ENCODE measurements at regions not wholly inside any gene's neighbourhood (a gene's known extent, or its start where the extent isn't known, plus 50 kb on each side); places are given as distances from the start of the nearest gene placed in this dataset.

DNA sequence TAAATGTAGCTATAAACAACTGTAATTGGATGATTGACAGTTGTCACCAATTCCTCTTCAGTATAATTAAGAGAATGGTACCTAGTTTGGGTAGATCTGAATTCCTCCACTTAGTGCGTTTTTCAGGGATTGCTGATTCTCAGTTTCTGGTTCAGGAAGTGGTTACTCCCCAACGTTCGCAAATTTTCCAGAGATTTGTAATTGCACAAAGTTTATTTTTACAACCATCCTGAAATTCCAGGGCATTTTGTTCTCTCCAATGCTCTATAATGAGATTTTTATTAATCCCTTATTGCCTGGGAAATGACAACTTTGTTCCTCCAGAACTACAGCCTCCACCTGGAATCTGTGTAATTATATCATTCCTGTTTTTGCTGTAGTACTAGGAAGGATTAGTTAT is 710.6 kb upstream of the ZEB2 start:
- DNase-seq, result no peak

DNA sequence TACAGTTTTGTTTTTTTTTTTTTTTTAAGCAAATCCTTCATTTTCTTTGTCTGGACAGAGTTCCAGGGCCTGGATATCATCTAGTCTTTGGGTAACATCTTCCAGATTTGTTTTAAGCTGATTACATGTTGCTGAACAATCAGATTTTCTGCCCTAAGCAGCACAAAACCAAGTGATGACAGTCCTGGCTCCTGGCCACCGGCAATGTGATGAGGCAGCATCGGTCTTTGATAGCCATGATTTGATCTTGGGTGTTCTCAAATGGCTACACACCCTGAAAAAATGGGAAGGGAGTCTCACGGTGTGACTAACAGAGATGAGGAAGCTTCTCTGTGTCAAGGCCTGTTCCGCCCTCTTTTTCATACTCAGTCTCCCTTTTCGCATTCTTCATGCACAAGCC is 708.6 kb upstream of the ZEB2 start:
- DNase-seq, result no peak

DNA sequence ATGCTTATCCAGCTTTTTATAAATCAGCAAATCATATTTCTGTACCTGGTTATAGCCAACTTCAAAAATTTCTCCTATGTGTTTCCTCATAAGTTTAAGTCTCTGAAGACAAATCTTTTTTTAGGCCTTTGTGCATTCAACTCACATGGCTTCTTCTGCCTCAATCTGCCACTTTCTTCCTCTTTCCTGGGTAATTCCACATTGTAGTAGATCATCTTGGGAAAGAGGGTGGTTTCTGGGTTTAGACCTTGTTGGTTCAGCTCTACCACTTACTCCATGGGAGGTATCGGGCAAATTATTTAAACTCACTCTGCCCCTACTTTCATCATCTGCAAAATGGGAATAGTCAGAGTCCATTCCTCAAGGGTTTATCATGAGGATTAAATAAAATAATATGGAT is 707.0 kb upstream of the ZEB2 start:
- no peak for DNase-seq

DNA sequence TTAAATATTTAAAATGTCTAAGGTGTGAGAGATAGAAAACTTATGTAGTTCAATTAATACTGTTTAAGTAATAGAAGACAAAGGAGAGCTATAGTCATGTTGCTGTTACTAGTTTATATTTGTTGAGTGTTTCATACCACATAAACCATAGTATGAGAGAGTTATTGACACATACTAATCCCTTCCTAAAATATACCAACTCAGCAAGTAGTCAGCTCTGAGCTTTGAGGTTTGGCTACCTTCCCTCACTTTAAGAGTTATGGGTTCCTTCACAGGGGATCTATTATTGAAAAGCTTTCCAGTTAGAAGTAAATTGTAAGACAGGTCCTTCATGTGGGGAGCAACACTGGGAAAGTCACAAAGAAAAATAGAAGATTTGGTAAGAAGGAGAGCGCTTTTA is 701.6 kb upstream of the ZEB2 start:
- DNase-seq, result no peak

DNA sequence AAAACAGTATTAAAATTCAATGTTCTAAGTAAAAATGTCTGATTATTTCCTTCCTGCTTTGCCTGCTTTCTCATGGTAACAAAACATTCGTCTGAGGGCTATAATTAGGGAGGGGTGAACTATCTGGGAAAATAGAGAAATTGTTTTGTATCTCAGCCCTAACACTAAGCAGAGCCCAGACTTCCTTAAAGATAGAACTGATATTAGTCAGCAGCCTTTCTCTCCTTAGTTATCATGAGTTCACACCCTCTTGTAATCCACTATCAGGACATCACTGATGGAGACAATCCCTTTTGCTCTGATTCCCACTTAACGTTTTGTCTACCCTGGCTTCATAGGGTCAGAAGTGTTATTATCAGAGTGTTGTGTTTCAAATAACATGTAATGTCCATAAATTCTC is 701.1 kb upstream of the ZEB2 start:
- no peak for DNase-seq

DNA sequence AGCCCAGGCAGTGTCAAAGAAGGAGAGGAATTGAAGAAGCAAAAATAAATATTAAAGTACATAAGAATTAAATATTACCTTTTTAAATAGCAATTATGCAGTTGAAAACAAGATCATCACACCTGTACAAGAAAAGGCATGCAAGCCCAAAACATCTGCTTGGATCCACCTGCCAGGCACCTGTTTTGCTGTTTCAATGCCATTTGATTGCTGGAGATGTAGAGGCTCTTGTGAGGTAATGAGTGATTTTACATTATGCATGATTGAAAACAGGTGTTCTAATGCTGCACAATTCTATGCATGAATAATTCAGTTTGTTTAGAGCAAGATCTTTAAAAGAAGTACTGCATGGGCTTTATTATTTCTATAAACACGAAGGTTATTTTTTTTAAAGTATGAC is 700.6 kb upstream of the ZEB2 start:
- no peak for DNase-seq

DNA sequence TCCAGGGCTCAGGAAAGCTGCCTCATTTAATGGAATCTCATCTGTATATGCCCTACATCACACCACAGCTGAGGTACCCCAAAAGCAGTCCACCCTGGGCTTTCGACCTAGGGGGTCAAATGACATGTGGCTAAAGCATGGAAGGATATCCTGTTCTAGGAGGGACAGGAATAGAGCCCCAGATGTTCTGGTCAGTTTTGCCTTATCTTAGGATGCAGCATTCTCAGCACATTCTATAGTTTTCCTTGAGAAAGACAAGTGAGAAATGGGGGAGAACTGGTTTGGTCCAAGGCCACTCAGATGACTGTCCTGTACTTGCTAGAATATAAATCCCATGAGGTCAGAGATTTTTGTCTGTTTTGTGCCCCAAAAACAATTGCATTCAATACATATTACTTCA is 688.0 kb upstream of the ZEB2 start:
- no peak for DNase-seq

DNA sequence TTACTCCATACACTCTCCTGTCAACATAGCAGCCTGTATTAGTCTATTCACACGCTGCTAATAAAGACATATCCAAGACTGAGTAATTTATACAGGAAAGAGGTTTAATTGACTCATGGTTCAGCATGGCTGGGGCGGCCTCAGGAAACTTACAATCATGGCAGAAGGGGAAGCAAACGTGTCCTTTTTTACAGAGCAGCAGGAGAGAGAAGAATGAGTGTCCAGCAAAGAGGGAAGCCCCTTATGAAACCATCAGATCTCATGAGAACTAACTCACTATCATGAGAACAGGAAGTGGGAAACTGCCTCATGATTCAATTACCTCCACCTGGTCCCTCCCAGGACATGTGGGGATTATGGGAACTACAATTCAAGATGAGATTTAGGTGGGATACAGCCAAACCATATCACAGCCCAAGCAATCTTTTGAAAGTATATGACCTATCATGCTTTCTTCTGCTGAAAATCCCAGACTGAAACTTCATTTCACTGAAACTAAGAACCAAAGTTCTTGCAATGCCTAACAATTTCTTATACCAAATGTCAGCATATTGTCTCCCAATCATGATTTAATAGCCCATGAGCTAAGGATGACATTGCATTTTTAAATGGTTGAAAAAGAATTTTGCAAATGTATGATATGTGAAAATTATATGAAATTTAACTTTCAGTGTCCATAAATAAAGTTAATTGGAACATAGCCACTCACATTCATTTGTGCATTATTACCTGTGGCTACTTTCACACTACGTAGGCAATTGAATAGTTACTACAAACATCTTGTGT is 686.8 kb upstream of the ZEB2 start:
- no peak for DNase-seq

DNA sequence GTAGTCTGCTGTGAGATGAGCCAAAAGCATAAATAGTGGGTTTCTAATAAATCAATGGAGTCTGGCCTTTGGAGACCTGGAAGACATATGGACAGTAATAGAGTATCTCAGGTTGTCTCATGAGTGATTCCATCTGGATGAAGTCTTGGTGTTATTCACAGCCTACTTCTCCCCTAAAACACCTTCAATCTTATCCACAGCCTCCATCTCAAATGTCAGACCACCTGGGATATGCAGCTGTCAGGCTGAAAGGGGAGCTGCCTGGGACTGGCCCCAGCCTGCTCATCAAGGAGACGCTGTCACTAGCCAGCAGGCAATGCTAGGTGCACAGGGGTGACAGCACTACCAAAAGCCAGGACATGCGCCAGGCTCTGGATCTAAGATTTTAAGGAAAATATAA is 684.0 kb upstream of the ZEB2 start:
- no peak for DNase-seq

DNA sequence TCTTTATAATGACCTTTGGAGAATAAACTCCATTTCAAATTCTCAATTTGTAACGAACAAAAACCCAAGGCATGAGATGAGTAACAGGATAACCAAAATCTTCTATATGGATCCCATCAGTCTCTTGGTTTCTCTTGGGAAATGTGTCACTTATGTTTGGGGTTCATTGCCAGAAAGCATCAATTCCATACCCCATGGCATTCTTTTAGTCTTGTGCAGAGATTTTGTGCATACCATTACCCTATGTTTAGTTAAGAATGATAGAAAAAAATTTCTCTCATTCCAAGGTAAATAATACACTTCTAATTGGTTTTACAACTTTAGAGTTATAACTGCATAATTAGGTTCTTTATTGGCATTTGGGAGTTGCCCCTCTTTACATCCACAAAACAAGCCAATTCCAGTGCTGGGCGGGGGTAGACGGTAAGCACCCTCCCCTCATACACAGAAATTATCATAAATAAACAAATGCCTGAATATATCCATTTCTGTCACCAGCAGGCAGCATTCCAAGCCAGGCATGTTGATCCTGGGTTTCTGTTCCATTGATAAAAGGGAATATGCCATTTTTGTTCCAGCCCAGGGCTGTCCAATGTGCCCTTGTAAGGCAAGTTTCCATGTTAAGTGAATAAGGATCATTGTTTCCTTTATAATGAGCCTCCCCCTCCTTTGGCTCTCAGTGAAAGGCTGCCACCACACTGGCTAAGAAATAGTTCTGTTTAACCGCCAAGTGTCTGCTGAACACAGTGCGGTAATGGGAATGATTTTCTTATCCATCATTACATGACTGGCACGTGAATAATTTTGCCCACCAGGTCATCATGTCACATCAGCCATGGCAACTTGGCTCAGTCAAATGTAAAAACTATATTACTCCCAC is 680.1 kb upstream of the ZEB2 start:
- no peak for DNase-seq

DNA sequence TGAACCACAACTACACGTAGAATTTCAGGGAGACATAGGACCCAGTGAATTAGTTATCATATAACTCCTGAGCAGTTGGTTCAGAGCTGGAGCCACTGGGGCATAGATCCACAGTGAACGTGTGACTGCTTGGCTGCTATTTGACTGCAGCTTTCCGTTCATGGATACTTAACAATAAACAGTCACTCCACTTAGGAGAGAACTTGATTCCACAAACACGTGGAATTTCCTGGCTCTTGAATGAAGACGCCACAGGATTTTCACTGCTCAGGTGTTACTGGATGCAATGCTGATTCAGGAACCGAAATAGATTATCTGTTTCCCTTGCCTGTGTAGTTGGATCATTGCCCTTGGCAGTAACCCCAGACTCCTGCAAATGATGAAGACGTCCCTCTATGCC is 679.1 kb upstream of the ZEB2 start:
- DNase-seq, result no peak

DNA sequence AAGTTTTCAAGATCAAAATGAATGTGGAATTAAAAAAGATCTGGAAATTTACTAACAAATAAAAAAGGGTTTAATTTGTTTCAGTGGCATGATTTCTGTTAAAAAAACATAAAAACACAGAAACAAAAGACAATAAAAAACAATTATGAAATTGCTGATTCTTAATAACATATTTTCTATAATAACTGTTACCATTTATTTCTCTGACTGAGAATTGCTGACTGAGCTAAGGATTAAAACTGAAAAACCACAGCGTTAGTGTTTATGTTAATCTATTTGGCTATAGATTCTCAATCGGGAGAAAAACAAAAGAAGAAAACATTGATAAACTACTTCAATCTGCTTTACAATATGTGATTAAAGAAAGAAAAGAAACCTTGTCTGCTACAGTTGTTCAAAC is 678.6 kb upstream of the ZEB2 start:
- no peak for DNase-seq

DNA sequence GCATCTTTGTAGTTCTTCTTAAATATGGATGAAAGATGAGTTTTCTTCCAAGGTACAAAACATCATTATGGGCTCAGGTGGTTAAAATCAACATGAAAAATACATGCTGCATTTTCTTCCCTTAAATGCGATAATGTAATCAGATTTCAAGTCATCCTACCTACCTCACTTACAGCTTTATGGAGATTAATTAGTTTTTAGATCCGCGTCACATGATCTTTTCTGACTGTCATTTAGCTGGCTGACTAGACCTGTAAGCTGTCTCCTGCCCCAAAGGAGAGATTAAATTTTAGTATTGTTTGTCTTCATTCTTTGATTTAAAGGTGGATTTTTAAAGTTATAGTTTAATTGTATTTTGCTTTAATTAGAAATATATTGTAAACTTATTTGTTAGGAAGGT is 678.0 kb upstream of the ZEB2 start:
- no peak for DNase-seq

DNA sequence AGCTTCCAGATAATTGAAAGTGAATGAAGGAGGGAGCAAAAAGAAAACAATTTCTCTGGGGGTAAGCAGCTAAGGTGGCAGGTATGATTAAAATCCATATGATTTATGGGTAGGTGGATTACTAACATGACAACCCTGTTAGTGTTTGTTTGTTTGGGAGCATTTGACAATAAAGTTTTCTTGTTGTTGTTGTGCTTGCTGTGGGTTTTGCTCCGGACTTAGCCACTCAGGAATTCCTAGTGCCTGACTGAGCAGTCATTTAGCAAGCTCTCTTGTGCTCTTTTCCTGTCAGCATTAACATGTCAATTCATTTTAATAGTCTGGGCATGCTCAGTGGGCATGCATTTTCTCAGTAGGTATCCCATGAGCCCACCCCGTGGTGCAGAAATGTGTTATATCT is 674.8 kb upstream of the ZEB2 start:
- no peak for DNase-seq

DNA sequence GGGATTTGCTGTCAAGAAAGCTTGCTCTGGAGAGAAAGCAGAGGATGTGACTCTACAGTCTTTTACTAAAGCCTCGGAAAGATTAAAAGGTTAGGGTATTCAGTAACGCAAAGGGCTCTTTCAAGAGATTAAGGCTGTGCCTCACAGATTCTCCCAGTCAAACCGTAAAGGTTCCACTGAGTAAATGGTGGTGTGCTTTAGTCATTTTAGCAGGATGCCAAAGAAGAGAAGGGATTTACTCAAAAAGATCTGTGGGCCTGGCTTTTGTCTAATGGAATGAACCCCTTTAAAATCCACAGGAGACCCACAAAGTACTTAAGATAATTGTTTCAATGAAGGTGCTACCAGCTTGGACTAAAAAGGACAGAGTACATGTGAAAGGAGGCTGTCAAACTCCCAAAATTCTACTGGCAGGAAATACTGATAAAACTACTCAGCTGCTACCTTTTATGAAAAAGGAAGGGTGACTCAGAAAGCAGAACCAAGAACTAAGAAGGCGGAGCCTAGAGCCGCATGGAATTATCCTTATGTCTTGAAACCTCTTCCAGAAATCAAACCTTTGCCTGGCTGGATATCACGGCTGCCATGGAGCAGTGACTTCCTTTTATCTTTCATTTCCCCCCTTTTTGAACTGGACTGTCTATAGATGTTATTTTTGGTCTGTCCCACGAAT is 670.2 kb upstream of the ZEB2 start:
- no peak for DNase-seq

DNA sequence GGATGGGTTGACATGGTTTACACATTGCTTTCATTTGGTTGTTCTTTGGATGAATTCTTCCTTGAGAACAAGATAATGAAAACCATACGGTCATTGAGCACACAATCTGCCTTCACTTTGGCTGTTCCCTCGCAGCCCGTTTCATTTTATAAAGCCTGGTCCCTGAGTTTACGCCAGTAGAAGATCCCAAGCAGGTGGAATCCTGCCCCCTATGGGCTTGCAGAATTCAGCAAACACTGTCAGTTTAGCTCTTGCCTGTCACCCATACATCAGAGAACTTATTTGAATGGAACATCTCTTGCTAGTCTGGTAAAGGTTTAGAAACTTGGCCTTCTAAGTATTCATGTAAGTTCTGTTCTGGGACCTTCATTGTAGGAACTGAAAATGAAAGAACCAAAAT is 666.4 kb upstream of the ZEB2 start:
- no peak for DNase-seq

DNA sequence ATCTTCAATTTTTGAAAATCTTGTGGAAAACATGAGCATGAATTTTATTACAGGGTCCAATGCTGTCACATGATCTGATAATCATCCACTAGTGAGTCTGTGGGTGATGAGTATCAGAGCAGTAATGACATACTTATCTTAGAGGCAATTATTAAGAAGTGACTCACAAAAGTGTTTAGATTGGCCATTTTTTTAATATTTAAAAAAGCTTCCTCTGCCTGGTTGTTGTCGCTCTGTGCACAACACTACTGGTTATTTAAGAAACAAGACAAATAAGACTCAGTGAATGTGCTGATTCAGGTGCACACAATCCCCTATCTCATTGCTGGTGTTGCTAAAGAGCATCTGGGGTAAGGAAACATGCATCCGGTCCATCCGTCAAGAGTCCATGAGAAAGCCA is 665.8 kb upstream of the ZEB2 start:
- no peak for DNase-seq

DNA sequence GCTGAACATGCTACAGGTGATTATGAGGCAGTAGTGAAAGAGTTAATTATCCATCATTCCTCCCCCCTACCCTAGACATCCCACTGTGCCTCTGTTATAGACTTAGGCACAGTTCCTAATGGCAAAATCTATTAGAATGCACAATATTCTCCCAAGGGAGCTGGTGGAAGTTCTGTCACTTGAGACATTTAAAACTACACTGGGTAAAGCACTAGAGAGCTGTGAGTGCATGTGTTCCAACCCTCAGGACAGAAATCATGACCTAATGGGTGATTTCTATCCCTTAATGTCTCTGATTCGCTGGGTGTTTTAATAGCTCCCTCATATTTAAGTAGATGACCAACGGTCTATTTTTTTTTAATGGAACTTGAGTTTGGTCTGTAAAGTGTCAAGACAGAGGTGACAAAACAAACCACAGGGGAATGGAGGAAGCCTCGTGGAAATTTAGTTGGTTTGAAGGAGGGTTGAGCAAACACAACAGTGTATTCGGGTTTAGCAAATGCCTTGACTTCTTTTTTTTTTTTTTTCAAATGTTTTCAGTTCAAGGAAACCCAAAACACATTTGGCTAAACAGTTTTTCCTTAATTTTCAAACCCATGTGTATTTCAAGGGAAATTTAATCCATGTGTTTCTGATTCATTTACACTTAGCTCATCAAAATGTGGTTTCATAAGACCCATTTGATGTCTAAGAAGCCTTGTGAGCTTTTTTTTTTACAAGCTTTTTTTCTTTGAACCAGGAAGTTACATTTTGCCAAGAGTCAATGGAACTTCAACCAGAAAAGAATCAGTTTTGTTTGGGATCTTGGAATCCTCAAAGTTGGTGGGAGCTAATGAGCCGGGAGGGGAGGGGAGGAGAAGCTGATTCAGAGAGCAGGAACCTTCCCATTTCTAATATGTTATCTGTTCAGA is 665.1 kb upstream of the ZEB2 start:
- no peak for DNase-seq

DNA sequence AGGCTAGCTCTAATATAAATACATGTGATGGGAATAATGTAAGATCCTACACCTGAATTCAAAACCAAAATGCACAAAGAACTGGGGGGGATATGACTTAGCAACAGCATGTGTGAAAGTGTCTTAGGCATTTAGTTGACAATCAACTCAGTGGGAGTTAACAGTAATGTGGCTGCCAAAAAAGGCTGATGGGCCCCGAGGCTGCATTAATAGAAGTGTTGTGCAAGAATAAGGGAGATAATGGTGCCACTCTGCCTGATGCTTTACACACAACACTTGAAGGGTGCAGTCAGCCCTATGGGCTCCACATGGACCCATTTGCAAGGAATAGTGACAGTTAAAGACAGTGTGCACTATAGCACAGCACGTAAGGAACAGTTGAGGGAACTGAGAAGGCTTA is 649.4 kb upstream of the ZEB2 start:
- no peak for DNase-seq

DNA sequence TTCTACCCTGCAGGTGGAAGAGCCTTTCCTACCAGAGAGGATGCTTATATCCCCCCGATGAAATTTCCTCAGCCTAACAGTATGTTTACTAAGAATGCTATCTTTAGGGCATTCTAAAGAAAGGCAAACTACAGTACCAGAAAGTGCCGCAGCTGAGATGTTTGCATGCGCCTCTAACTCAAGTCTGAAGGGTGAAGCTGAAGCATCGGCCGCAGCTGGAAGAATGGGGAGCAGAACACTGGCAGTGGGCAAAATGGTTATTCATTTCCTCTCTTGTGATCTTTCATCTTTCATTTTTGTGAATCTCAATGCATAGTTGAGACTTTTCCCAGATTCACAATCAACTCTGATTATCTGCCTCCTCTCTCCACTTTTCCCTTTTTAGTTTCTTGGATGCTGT is 648.2 kb upstream of the ZEB2 start:
- no peak for DNase-seq

DNA sequence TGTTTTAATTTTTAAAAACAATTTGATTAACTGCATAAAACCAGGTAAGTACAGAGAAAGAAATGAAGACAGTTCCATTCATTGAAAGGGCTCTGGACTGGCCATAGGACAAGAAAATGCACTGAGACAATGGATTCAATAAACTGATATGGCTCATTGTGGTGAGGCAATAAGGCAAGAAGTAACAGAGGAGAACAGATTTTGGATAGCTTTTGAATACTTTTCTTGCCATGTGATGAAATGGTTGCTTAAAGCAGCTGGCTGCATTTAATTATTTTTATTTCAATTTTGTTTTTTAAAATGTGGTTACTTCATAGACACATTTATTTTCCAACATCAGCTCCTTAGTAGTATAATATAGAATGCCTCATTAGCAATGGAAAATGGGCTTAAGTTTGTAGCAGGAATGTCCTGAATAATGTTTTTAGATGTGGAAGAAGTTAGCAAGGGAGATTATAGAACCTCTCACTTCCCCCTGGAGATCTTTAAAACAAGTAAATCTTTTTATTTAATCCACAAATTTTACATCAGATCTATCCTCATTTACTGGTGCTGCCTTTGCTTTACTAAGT is 646.9 kb upstream of the ZEB2 start:
- DNase-seq, result no peak

DNA sequence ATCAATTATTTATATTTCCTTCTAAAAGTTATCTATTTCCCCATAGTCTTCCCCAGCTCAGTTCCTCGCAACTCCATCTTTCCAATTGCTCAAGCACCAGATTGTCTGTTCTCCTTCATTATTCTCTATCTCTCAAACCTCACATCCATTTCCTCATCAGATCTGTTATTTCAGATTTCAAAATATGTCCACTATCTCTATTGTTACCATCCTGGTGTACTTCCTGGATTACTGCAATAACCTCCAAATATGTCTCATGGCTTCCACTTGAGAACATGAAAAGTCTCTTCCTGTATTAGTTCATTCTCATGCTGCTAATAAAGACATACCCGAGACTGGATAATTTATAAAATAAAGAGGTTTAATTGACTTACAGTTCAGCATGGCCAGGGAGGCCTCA is 641.7 kb upstream of the ZEB2 start:
- DNase-seq, result no peak

DNA sequence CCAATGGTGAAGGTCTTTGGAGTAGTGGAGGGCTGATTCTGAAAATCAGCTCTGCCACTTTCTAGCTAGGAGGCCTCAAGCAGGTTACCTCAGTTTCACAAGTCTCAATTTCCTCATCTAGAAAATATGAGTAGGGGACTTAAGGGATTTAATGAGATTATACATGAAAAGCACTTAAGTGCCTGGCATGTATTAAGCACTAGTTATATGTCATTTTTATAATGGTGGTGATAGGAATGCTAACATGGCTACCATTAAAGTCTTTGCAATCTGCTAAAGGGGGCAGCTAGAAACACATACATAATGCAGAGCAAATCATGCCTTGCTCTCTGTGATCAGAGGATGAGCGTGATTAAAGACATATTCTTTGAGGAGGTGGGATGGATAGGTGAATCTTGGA is 640.9 kb upstream of the ZEB2 start:
- no peak for DNase-seq

Data from activated gamma-delta T cell treated with Interleukin-2 at 50 U/mL for 16 hours (primary cell).